Smooth muscle cell (in vitro differentiated cells): ENCODE measurements at regions not wholly inside any gene's neighbourhood (a gene's known extent, or its start where the extent isn't known, plus 50 kb on each side); places are given as distances from the start of the nearest gene placed in this dataset.

Source experiments
- DNase-seq: peaks from one replicate; lab custom pipeline; 2025; ENCODE audit not compliant: unreplicated experiment; lab: John Stamatoyannopoulos, UW
- H2AFZ ChIP-seq: fragments of 200-600 bp; sonication (generic); 2 replicates; pipeline ENCODE4 v1.6.0; 2016; ENCODE audit warnings: antibody characterized with exemption, low read depth, mild to moderate bottlenecking
- H3F3A ChIP-seq: fragments of 200-600 bp; sonication (generic); 2 replicates; pipeline ENCODE4 v1.6.0; 2017; ENCODE audit warnings: antibody characterized with exemption, low read depth
- H3K27ac ChIP-seq: fragments of 200-600 bp; sonication (generic); 2 replicates; pipeline ENCODE4 v1.5.1; 2016; ENCODE audit warnings: low read depth, mild to moderate bottlenecking
- H3K27me3 ChIP-seq: fragments of 200-600 bp; sonication (generic); 2 replicates; pipeline ENCODE4 v1.6.1; 2016; ENCODE audit warnings: low read depth, mild to moderate bottlenecking
- H3K36me3 ChIP-seq: fragments of 200-600 bp; sonication (generic); 2 replicates; pipeline ENCODE4 v1.5.1; 2016; ENCODE audit warnings: low read depth
- H3K4me1 ChIP-seq: fragments of 200-600 bp; sonication (generic); 2 replicates; pipeline ENCODE4 v1.5.1; 2016; ENCODE audit warnings: low read depth
- H3K4me2 ChIP-seq: fragments of 200-600 bp; sonication (generic); 2 replicates; pipeline ENCODE4 v1.6.0; 2016; ENCODE audit warnings: mild to moderate bottlenecking
- H3K4me3 ChIP-seq: fragments of 200-600 bp; sonication (generic); 2 replicates; pipeline ENCODE4 v1.5.1; 2016; ENCODE audit warnings: mild to moderate bottlenecking
- H3K79me2 ChIP-seq: fragments of 200-600 bp; sonication (generic); 2 replicates; pipeline ENCODE4 v1.6.0; 2016; ENCODE audit warnings: low read depth, mild to moderate bottlenecking
- H3K9ac ChIP-seq: fragments of 200-600 bp; sonication (generic); 2 replicates; pipeline ENCODE4 v1.6.0; 2016; ENCODE audit warnings: low read depth
- H3K9me3 ChIP-seq: fragments of 200-600 bp; sonication (generic); replicated peaks from 2 replicates; pipeline ENCODE4 v1.5.1; 2016; ENCODE audit warnings: low read depth
- H4K20me1 ChIP-seq: fragments of 200-600 bp; sonication (generic); 2 replicates; pipeline ENCODE4 v1.6.0; 2016; ENCODE audit warnings: low read depth
- WGBS: methylation state at CpG from one replicate; pipeline ENCODE4 v1.1.7; 2016; ENCODE audit warnings: low lambda C conversion rate; 5-methylcytosine and 5-hydroxymethylcytosine counted together
- TF ChIP-seq, protein P1 (sequence below): fragments of 200-600 bp; sonication (generic); IDR thresholded peaks from 2 replicates; pipeline ENCODE4 v1.5.1; 2017; ENCODE audit warnings: borderline replicate concordance, mild to moderate bottlenecking, antibody characterized with exemption; ENCODE audit not compliant: insufficient read depth, poor library complexity, severe bottlenecking

DNA sequence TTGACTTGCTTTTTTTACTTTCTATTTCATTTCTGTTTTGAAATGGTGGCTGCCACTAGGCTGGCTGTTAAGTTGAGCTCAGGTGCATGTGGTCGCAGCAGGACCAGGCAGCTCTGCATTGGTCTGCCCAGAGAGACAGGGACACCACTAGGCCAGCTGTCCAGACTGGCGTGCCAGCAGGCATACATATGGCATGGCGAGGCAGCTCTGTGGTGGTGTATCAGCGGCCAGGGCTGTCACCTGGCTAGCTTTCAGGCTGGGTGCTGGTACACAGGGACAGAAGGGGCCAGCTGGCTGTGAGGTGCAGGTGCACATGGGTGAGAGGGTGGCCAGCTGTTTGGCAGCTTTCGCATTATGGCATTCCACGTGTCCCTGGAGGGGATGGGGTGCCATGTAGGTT is 654.0 kb upstream of the ACO1 start:
- H3F3A ChIP-seq: no peaks in the 10 kb centered on the region
- no peak overlapping the region for H3K9ac ChIP-seq
- no peaks in the 10 kb centered on the region for H3K36me3 ChIP-seq
- H3K27ac ChIP-seq: no peak overlapping the region
- no peaks in the 10 kb centered on the region for H4K20me1 ChIP-seq
- no peak overlapping the region for H2AFZ ChIP-seq
- H3K4me1 ChIP-seq: no peaks in the 10 kb centered on the region
- no peak overlapping the region for H3K4me3 ChIP-seq
- no peaks in the 10 kb centered on the region for H3K27me3 ChIP-seq
- TF ChIP-seq, protein P1, sequence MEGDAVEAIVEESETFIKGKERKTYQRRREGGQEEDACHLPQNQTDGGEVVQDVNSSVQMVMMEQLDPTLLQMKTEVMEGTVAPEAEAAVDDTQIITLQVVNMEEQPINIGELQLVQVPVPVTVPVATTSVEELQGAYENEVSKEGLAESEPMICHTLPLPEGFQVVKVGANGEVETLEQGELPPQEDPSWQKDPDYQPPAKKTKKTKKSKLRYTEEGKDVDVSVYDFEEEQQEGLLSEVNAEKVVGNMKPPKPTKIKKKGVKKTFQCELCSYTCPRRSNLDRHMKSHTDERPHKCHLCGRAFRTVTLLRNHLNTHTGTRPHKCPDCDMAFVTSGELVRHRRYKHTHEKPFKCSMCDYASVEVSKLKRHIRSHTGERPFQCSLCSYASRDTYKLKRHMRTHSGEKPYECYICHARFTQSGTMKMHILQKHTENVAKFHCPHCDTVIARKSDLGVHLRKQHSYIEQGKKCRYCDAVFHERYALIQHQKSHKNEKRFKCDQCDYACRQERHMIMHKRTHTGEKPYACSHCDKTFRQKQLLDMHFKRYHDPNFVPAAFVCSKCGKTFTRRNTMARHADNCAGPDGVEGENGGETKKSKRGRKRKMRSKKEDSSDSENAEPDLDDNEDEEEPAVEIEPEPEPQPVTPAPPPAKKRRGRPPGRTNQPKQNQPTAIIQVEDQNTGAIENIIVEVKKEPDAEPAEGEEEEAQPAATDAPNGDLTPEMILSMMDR: no peak
- 85% methylated on average over 6 of the region's 6 CpGs for WGBS
- H3K79me2 ChIP-seq: no peaks in the 10 kb centered on the region
- no peak for DNase-seq
- no peak overlapping the region for H3K4me2 ChIP-seq
- no peaks in the 10 kb centered on the region for H3K9me3 ChIP-seq

DNA sequence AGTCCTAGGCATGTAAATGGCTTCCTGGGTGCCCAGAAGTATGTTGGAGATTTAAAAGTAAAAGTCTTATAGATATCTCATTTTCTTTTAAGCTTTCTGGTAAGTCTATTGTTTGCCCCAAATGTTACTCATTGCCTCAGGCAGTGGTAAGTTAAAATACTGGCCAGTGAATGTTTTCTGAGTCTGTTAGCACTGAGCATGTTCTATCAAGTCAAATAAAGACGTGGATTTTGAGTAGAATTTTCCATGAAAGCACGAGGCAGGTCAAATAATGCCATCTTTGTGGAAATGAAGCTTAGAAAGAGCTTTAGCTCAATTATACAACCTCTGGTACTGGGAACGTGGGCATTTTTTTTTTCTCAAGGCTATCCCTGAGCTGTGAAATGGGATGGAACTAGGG is 651.3 kb upstream of the ACO1 start:
- Histone ChIP-seq H3K4me3 (no peak overlapping the region), H3K9ac (no peak overlapping the region), H3K4me1 (no peaks in the 10 kb centered on the region), H4K20me1 (no peaks in the 10 kb centered on the region), H3K9me3 (no peaks in the 10 kb centered on the region), H3K27ac (no peak overlapping the region), H3K79me2 (no peaks in the 10 kb centered on the region), H3K27me3 (no peaks in the 10 kb centered on the region), H3K4me2 (no peak overlapping the region), H2AFZ (no peak overlapping the region), H3F3A (no peaks in the 10 kb centered on the region), H3K36me3 (no peaks in the 10 kb centered on the region)
- no peak for DNase-seq
- TF ChIP-seq, protein P1: no peak
- 68% methylated on average over 3 of the region's 3 CpGs for WGBS

DNA sequence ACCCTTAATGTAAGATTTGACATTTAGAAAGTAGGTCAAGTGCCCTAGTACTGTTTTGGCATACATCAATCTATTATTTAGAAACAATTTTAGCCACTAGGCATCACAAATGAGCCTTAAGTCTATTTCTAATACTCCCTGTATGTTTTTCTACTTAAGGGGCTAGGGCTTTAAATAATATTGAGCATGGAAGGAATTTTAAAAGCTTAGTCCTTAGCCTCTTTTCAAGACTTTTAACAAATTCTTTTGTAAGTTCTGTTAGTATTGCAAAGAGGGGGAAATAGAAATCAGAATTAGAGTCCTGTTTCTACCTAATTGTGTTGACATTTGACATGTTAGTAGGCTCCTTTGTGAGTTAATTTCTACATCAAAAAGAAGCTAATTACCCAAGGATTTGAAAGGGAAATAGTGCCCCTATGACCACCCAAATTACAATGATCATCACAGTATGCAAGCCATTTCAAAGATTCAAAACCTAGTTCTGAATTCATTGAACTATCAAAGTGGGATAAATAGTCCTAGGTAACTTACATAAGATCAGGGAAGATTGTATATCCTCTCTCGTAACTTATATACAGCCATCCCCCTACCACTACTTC is 647.8 kb upstream of the ACO1 start:
- DNase-seq: no peak
- Histone ChIP-seq H3K27ac (no peak overlapping the region), H2AFZ (no peak overlapping the region), H3K4me2 (no peak overlapping the region), H3F3A (no peaks in the 10 kb centered on the region), H3K9ac (no peak overlapping the region), H3K4me3 (no peak overlapping the region), H4K20me1 (no peaks in the 10 kb centered on the region), H3K79me2 (no peaks in the 10 kb centered on the region), H3K4me1 (no peaks in the 10 kb centered on the region), H3K36me3 (no peaks in the 10 kb centered on the region), H3K27me3 (no peaks in the 10 kb centered on the region), H3K9me3 (no peaks in the 10 kb centered on the region)
- TF ChIP-seq, protein P1: no peak
- WGBS: 69% methylated on average over 1 of the region's 1 CpG

DNA sequence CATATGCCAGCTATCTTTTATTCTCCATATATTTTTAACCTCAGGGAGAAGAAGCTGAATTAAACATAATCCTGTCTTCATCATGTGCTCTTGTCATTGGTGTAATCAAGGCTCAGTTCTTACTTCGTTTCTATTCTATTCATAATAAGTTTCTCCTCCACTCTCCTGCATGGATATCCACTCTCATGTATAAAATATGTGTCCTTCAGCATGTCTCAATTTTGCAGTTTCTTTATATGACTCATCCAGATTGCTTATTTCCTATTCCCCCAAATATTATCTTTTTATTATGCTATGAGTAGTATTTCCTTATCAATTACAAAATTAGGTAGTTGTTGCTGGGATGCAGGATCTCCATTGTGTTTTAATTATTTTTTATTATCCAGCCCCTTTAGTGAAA is 643.7 kb upstream of the ACO1 start:
- no peak overlapping the region for H2AFZ ChIP-seq
- no peak overlapping the region for H3K4me3 ChIP-seq
- WGBS: 72% methylated on average over 1 of the region's 1 CpG

More for the DNA sequence above, 643.7 kb upstream of the ACO1 start:
- no peak overlapping the region for H3K9ac ChIP-seq
- H3K4me2 ChIP-seq: no peak overlapping the region
- TF ChIP-seq, protein P1: no peak
- no peaks in the 10 kb centered on the region for H3K4me1 ChIP-seq
- H3K79me2 ChIP-seq: no peaks in the 10 kb centered on the region
- H3K36me3 ChIP-seq: no peaks in the 10 kb centered on the region
- no peaks in the 10 kb centered on the region for H4K20me1 ChIP-seq
- no peak overlapping the region for H3K27ac ChIP-seq
- no peaks in the 10 kb centered on the region for H3K9me3 ChIP-seq
- no peak for DNase-seq
- H3K27me3 ChIP-seq: no peaks in the 10 kb centered on the region
- H3F3A ChIP-seq: no peaks in the 10 kb centered on the region
